GM12891 (cell line): ENCODE measurements at regions not wholly inside any gene's neighbourhood (a gene's known extent, or its start where the extent isn't known, plus 50 kb on each side); places are given as distances from the start of the nearest gene placed in this dataset.

Experiments used
- PAX5 ChIP-seq: IDR thresholded peaks from 2 replicates; pipeline ENCODE4 v1.6.1; 2011; ENCODE audit warnings: low read length, moderate library complexity, mild to moderate bottlenecking; ENCODE audit not compliant: insufficient read depth, severe bottlenecking
- POLR2A ChIP-seq: IDR thresholded peaks from 2 replicates; pipeline ENCODE4 v1.6.1; 2011; ENCODE audit warnings: low read depth, low read length, control low read depth
- POLR2AphosphoS5 ChIP-seq: IDR thresholded peaks from 2 replicates; pipeline ENCODE4 v1.6.1; 2011; ENCODE audit warnings: low read depth, low read length, control low read depth
- POU2F2 ChIP-seq: IDR thresholded peaks from 2 replicates; pipeline ENCODE4 v1.6.1; 2011; ENCODE audit warnings: low read depth, mild to moderate bottlenecking, control low read depth, low read length, moderate library complexity
- SPI1 ChIP-seq: IDR thresholded peaks from 2 replicates; pipeline ENCODE4 v1.6.1; 2011; ENCODE audit warnings: low read depth, low read length, control low read depth
- TAF1 ChIP-seq: IDR thresholded peaks from 2 replicates; pipeline ENCODE4 v1.6.1; 2011; ENCODE audit warnings: low read depth, low read length, control low read depth

GRCh38 chr4:106691749-106692148 is 323.2 kb upstream of the GIMD1 start:
- no peak for TF ChIP-seq POLR2AphosphoS5
- no peak for TF ChIP-seq POLR2A
- TF ChIP-seq TAF1 = no peak
- TF ChIP-seq POU2F2 = no peak
- no peak for TF ChIP-seq SPI1
- TF ChIP-seq PAX5 = no peak
